CD14-positive monocyte (primary cell): ENCODE measurements at regions not wholly inside any gene's neighbourhood (a gene's known extent, or its start where the extent isn't known, plus 50 kb on each side); places are given as distances from the start of the nearest gene placed in this dataset.

Experiments used
- DNase-seq, 3 donors: peaks; one replicate each; pipeline ENCODE4 v3.0.0-alpha.2; 2011 to 2022
- H2AFZ ChIP-seq: 2 replicates; pipeline ENCODE4 v1.6.0; 2012; ENCODE audit warnings: mild to moderate bottlenecking, low read depth, low read length, inconsistent platforms; ENCODE audit not compliant: insufficient read depth, poor library complexity, severe bottlenecking
- H3K27ac ChIP-seq, 2 donors: 1 replicate in 1 of 2; 2 replicates in 1 of 2; pipeline ENCODE4 v1.5.1; 2012 to 2013; ENCODE audit warnings: low read length in 2 of 2, control low read depth in 1 of 2, inconsistent platforms in 1 of 2, low read depth in 1 of 2, mild to moderate bottlenecking in 1 of 2
- H3K27me3 ChIP-seq, 2 donors: one replicate each; pipeline versions ENCODE4 v1.6.0 to v1.6.1; 2011 to 2013; ENCODE audit warnings: low read length in 2 of 2; ENCODE audit not compliant: control insufficient read depth in 2 of 2, insufficient read depth in 2 of 2
- H3K36me3 ChIP-seq, 2 donors: replicated peaks in 1 of 2; 1 replicate in 1 of 2; 2 replicates in 1 of 2; pipeline versions ENCODE4 v1.5.1 to v1.6.1; 2012 to 2013; ENCODE audit warnings: low read length in 2 of 2, control low read depth in 1 of 2, inconsistent platforms in 1 of 2, mild to moderate bottlenecking in 1 of 2; ENCODE audit not compliant: insufficient read depth in 2 of 2, control insufficient read depth in 1 of 2
- H3K4me1 ChIP-seq, 2 donors: 1 replicate in 1 of 2; 2 replicates in 1 of 2; pipeline versions ENCODE4 v1.5.1 to v1.6.1; 2012 to 2013; ENCODE audit warnings: low read length in 2 of 2, control low read depth in 1 of 2, inconsistent platforms in 1 of 2, mild to moderate bottlenecking in 1 of 2, moderate library complexity in 1 of 2; ENCODE audit not compliant: insufficient read depth in 2 of 2, control insufficient read depth in 1 of 2
- H3K4me2 ChIP-seq: replicated peaks from 2 replicates; pipeline ENCODE3; 2012; ENCODE audit warnings: low read length, moderate library complexity, mild to moderate bottlenecking; ENCODE audit not compliant: poor library complexity, severe bottlenecking; ENCODE audit errors: extremely low read depth
- H3K4me3 ChIP-seq, 3 experiments: fragments of 200-600 bp in 1 of 3; sonication (generic) in 1 of 3; replicated peaks in 1 of 3; 1 replicate in 2 of 3; 2 replicates in 1 of 3; pipeline ENCODE4 v1.5.1; 2011 to 2013; ENCODE audit warnings: low read length in 3 of 3, mild to moderate bottlenecking in 3 of 3, control low read depth in 2 of 3, low read depth in 2 of 3, inconsistent platforms in 1 of 3, moderate library complexity in 1 of 3
- H3K79me2 ChIP-seq: 2 replicates; pipeline ENCODE4 v1.6.0; 2012; ENCODE audit warnings: mild to moderate bottlenecking, control low read depth, inconsistent platforms, low read length, moderate library complexity; ENCODE audit not compliant: insufficient read depth
- H3K9ac ChIP-seq: 2 replicates; pipeline ENCODE4 v1.6.0; 2017; ENCODE audit warnings: low read length, mild to moderate bottlenecking; ENCODE audit not compliant: insufficient read depth, poor library complexity, severe bottlenecking
- H3K9me3 ChIP-seq, 2 donors: replicated peaks in 1 of 2; 1 replicate in 1 of 2; 2 replicates in 1 of 2; pipeline versions ENCODE4 v1.5.1 to v1.6.1; 2012 to 2013; ENCODE audit warnings: low read length in 2 of 2, control low read depth in 1 of 2; ENCODE audit not compliant: control insufficient read depth in 1 of 2, insufficient read depth in 1 of 2
- H4K20me1 ChIP-seq: 2 replicates; pipeline ENCODE4 v1.6.0; 2012; ENCODE audit warnings: mild to moderate bottlenecking, low read length, control low read depth, moderate library complexity; ENCODE audit not compliant: insufficient read depth
- H3K27ac Mint-ChIP-seq, 7 donors: one replicate each; pipeline ENCODE4 v1.8.0; 2020; ENCODE audit warnings: mild to moderate bottlenecking in 7 of 7, mixed read lengths in 7 of 7, moderate library complexity in 6 of 7, inconsistent platforms in 2 of 7
- H3K27me3 Mint-ChIP-seq, 3 donors: one replicate each; pipeline ENCODE4 v1.8.0; 2021 to 2022; ENCODE audit warnings: low read depth in 3 of 3, mild to moderate bottlenecking in 3 of 3, mixed read lengths in 3 of 3, moderate library complexity in 3 of 3, inconsistent platforms in 1 of 3
- H3K36me3 Mint-ChIP-seq, 2 donors: one replicate each; pipeline ENCODE4 v1.8.0; 2020; ENCODE audit warnings: mixed read lengths in 2 of 2, inconsistent platforms in 1 of 2, mild to moderate bottlenecking in 1 of 2
- H3K4me1 Mint-ChIP-seq: one replicate; pipeline ENCODE4 v1.8.0; 2020; ENCODE audit warnings: mild to moderate bottlenecking, mixed read lengths
- H3K4me3 Mint-ChIP-seq, 2 donors: one replicate each; pipeline ENCODE4 v1.8.0; 2020; ENCODE audit warnings: mild to moderate bottlenecking in 2 of 2, mixed read lengths in 2 of 2, moderate library complexity in 1 of 2
- H3K9me3 Mint-ChIP-seq, 7 donors: one replicate each; pipeline ENCODE4 v1.8.0; 2020 to 2022; ENCODE audit warnings: mixed read lengths in 7 of 7, mild to moderate bottlenecking in 6 of 7, moderate library complexity in 6 of 7, inconsistent platforms in 2 of 7
- CTCF ChIP-seq: fragments of 200-600 bp; IDR thresholded peaks from one replicate; pipeline ENCODE4 v1.8.0; 2022; ENCODE audit warnings: antibody characterized with exemption, mild to moderate bottlenecking
- WGBS: methylation state at CpG from one replicate; pipeline ENCODE4 v1.1.5; 2013; ENCODE audit warnings: missing lambda C conversion rate; ENCODE audit not compliant: insufficient coverage; 5-methylcytosine and 5-hydroxymethylcytosine counted together
- intact Hi-C, 2 donors: fragments of 100-400 bp; cut with micrococcal nuclease; formaldehyde crosslinking; loops; one replicate each; pipeline versions ENCODE4 v1.15.0 to v1.15.1; 2023

GRCh38 chr4:104093247-104093646 is 373.5 kb upstream of the TACR3 start:
- Mint-ChIP-seq H3K4me3 (no peak overlapping the region), H3K9me3 (peaks cover 2 to 13% (median 4%) of the 10 kb centered on the region in 7 donors), H3K36me3 (no peaks in the 10 kb centered on the region), H3K27me3 (peaks cover 0 to 1% (median 0%) of the 10 kb centered on the region in 3 donors), H3K4me1 (no peaks in the 10 kb centered on the region), H3K27ac (no peak overlapping the region)
- H3K27ac ChIP-seq, result no peak overlapping the region
- H3K79me2 ChIP-seq, result no peaks in the 10 kb centered on the region
- no peak overlapping the region for H3K9ac ChIP-seq
- H3K36me3 ChIP-seq, result no peaks in the 10 kb centered on the region
- peaks cover 16 to 17% of the 10 kb centered on the region in 2 donors for H3K9me3 ChIP-seq
- no peaks in the 10 kb centered on the region for H3K27me3 ChIP-seq
- no peaks in the 10 kb centered on the region for H3K4me1 ChIP-seq
- H3K4me2 ChIP-seq, result no peak overlapping the region
- no peak overlapping the region for H3K4me3 ChIP-seq
- intact Hi-C loops, result no loop called here
- no peak overlapping the region for H2AFZ ChIP-seq
- H4K20me1 ChIP-seq, result no peaks in the 10 kb centered on the region
- no peak for TF ChIP-seq CTCF
- no peak for DNase-seq

- Mint-ChIP-seq H3K36me3 (no peaks in the 10 kb centered on the region), H3K9me3 (peaks cover 0 to 2% (median 0%) of the 10 kb centered on the region in 7 donors), H3K4me3 (no peak overlapping the region), H3K4me1 (no peaks in the 10 kb centered on the region), H3K27ac (no peak overlapping the region), H3K27me3 (no peaks in the 10 kb centered on the region)
- Histone ChIP-seq H3K4me3 (no peak overlapping the region), H4K20me1 (no peaks in the 10 kb centered on the region), H3K27me3 (no peaks in the 10 kb centered on the region), H3K4me2 (no peak overlapping the region), H3K4me1 (no peaks in the 10 kb centered on the region), H3K9ac (no peak overlapping the region), H3K79me2 (no peaks in the 10 kb centered on the region), H3K27ac (no peak overlapping the region), H2AFZ (no peak overlapping the region), H3K9me3 (no peaks in the 10 kb centered on the region), H3K36me3 (no peaks in the 10 kb centered on the region)
- 83% methylated on average over 3 of the region's 4 CpGs for WGBS
- intact Hi-C loops, result no loop called here
- TF ChIP-seq CTCF, result no peak
- no peak for DNase-seq
Observed at GRCh38 chr4:104073229-104073628, 353.4 kb upstream of the TACR3 start.
